Kidney (tissue), 13 donors: ENCODE measurements at regions not wholly inside any gene's neighbourhood (a gene's known extent, or its start where the extent isn't known, plus 50 kb on each side); places are given as distances from the start of the nearest gene placed in this dataset.

ENCODE experiments used
- DNase-seq, 5 donors: peaks; one replicate each; pipeline ENCODE4 v3.0.0-alpha.2; 2013 to 2020
- FAIRE-seq: peaks from 2 replicates; lab custom pipeline; 2012; peaks lifted over from hg19 to GRCh38; lab: Jason Lieb, UNC
- H3K27ac ChIP-seq, 2 donors: one replicate each; pipeline ENCODE4 v1.7.0; 2013; ENCODE audit warnings: low read depth in 2 of 2, low read length in 2 of 2, inconsistent platforms in 1 of 2
- H3K27me3 ChIP-seq: one replicate; pipeline ENCODE4 v1.7.1; 2013; ENCODE audit warnings: low read length, inconsistent platforms; ENCODE audit not compliant: control insufficient read depth, insufficient read depth
- H3K36me3 ChIP-seq, 3 donors: one replicate each; pipeline versions ENCODE4 v1.7.0 to v1.7.1; 2013; ENCODE audit warnings: low read length in 3 of 3, control low read depth in 1 of 3, inconsistent platforms in 1 of 3; ENCODE audit not compliant: insufficient read depth in 3 of 3, control insufficient read depth in 2 of 3
- H3K4me1 ChIP-seq, 3 donors: one replicate each; pipeline versions ENCODE4 v1.7.0 to v1.7.1; 2013; ENCODE audit warnings: low read length in 3 of 3, inconsistent platforms in 1 of 3, low read depth in 1 of 3; ENCODE audit not compliant: control insufficient read depth in 2 of 3, insufficient read depth in 2 of 3
- H3K4me3 ChIP-seq, 3 donors: one replicate each; pipeline versions ENCODE4 v1.7.0 to v1.8.1; 2013; ENCODE audit warnings: low read length in 3 of 3, control low read depth in 1 of 3, inconsistent platforms in 1 of 3
- H3K9ac ChIP-seq, 3 donors: one replicate each; pipeline versions ENCODE4 v1.7.0 to v1.7.1; 2013; ENCODE audit warnings: low read length in 3 of 3, control low read depth in 1 of 3, inconsistent platforms in 1 of 3
- H3K9me3 ChIP-seq, 3 donors: one replicate each; pipeline versions ENCODE4 v1.7.0 to v1.7.1; 2013; ENCODE audit warnings: low read length in 3 of 3, control low read depth in 1 of 3, inconsistent platforms in 1 of 3; ENCODE audit not compliant: control insufficient read depth in 2 of 3, insufficient read depth in 1 of 3
- CTCF ChIP-seq: IDR thresholded peaks from 3 replicates; pipeline ENCODE4 v1.5.1; 2012; ENCODE audit warnings: mild to moderate bottlenecking, moderate library complexity, borderline replicate concordance; ENCODE audit not compliant: insufficient read depth; ENCODE audit errors: extremely low read depth
- intact Hi-C: fragments of 100-400 bp; cut with DNase I; formaldehyde crosslinking; loops from one replicate; pipeline ENCODE4 v1.11.1; 2022
- donor health status: control.
- donor health status: control.
- donor health status: control.
- donor health status: control.
- donor health status: control.
- donor health status: DM: yes; HTN: yes; CAD: no.
- donor health status: Normal renal cell carcinoma (clear cell type).

- FAIRE-seq (no peak), DNase-seq (no peak)
- intact Hi-C loops, result no loop called here
- no peak overlapping the region for H3K4me3 ChIP-seq
- no peak overlapping the region for H3K27ac ChIP-seq
- H3K9ac ChIP-seq, result no peak overlapping the region
- no peaks in the 10 kb centered on the region for H3K36me3 ChIP-seq
- H3K27me3 ChIP-seq, result no peaks in the 10 kb centered on the region
- TF ChIP-seq CTCF, result no peak
- no peaks in the 10 kb centered on the region for H3K4me1 ChIP-seq
- no peaks in the 10 kb centered on the region for H3K9me3 ChIP-seq
These were observed 525.0 kb upstream of the SEMA3D start for GRCh38 chr7:85711894-85712293.

- DNase-seq, result no peak
- Histone ChIP-seq H3K9me3 (no peaks in the 10 kb centered on the region), H3K36me3 (no peaks in the 10 kb centered on the region), H3K4me1 (no peaks in the 10 kb centered on the region), H3K4me3 (no peak overlapping the region), H3K27ac (no peak overlapping the region), H3K27me3 (no peaks in the 10 kb centered on the region), H3K9ac (no peak overlapping the region)
- no peak for TF ChIP-seq CTCF
- no peak for FAIRE-seq
- intact Hi-C loops, result no loop called here
These were observed 524.1 kb upstream of the SEMA3D start for GRCh38 chr7:85710960-85711359.

GRCh38 chr7:85708221-85708620 is 521.4 kb upstream of the SEMA3D start:
- intact Hi-C loops, result no loop called here
- H3K27ac ChIP-seq, result no peak overlapping the region
- no peaks in the 10 kb centered on the region for H3K36me3 ChIP-seq
- H3K9ac ChIP-seq, result no peak overlapping the region
- H3K9me3 ChIP-seq, result no peaks in the 10 kb centered on the region
- TF ChIP-seq CTCF, result no peak
- H3K4me3 ChIP-seq, result no peak overlapping the region
- FAIRE-seq (no peak), DNase-seq (no peak)
- H3K4me1 ChIP-seq, result no peaks in the 10 kb centered on the region
- no peaks in the 10 kb centered on the region for H3K27me3 ChIP-seq

GRCh38 chr7:85705076-85705475 is 518.2 kb upstream of the SEMA3D start:
- no peak for FAIRE-seq
- Histone ChIP-seq H3K4me1 (no peaks in the 10 kb centered on the region), H3K4me3 (no peak overlapping the region), H3K9me3 (no peaks in the 10 kb centered on the region), H3K36me3 (no peaks in the 10 kb centered on the region), H3K9ac (no peak overlapping the region), H3K27me3 (no peaks in the 10 kb centered on the region), H3K27ac (no peak overlapping the region)
- no peak for DNase-seq
- no peak for TF ChIP-seq CTCF
- intact Hi-C loops, result no loop called here
